ENCODE measurements at regions not wholly inside any gene's neighbourhood (a gene's known extent, or its start where the extent isn't known, plus 50 kb on each side); places are given as distances from the start of the nearest gene placed in this dataset.

- intact Hi-C loops (cut with micrococcal nuclease; ENCODE audit: unreplicated experiment), result no loop called here
These were observed 500.1 kb downstream of the RPS24 start for GRCh38 chr10:78533776-78534175.

GRCh38 chr10:78535716-78536218 lies 502.1 kb downstream of the RPS24 start:
- H3K4me1 ChIP-seq (replicated peaks; ENCODE audit: insufficient read depth), result no peaks in the 10 kb centered on the region
- BruUV-seq (replicated peaks), result no TSS peak
- H3K27me3 ChIP-seq (ENCODE audit: insufficient read depth, low read depth), result no peaks in the 10 kb centered on the region; the same call in 1 of the 2 replicates
- no peak overlapping the region for H3K27ac ChIP-seq
- H4K20me1 ChIP-seq (ENCODE audit: insufficient read depth), result no peaks in the 10 kb centered on the region
- no peaks in the 10 kb centered on the region for H3K9me3 ChIP-seq (ENCODE audit: insufficient read depth, low read depth)
- no peaks in the 10 kb centered on the region for H3F3A ChIP-seq (ENCODE audit: insufficient read depth, low read depth)
- intact Hi-C loops (cut with micrococcal nuclease; ENCODE audit: unreplicated experiment), result no loop called here
- no peak for DNase-seq
- ChIA-PET POLR2A (ENCODE audit: unreplicated experiment) (no interaction called here), CTCF (interaction anchor here (1.0 kb wide), 1 partner anchor 16 kb away, joined by 3 read pairs; no protein-coding TSS in a partner anchor)
- no peak overlapping the region for H3K4me3 ChIP-seq
- no peak overlapping the region for H3K4me2 ChIP-seq
- no peak for TF ChIP-seq EZH2 (IDR thresholded peaks at IDR 0.05; ENCODE audit: low read depth)
- TF ChIP-seq CTCF (conservative IDR thresholded peaks at IDR 0.05), result no peak
- H3K79me2 ChIP-seq (ENCODE audit: low read depth), result no peaks in the 10 kb centered on the region
- no peak overlapping the region for H2AFZ ChIP-seq
- no peaks in the 10 kb centered on the region for H3K36me3 ChIP-seq (ENCODE audit: low read depth)
- H3K9me2 ChIP-seq (ENCODE audit: insufficient read depth), result no peaks in the 10 kb centered on the region

More at GRCh38 chr10:78533776-78534175, 500.1 kb downstream of the RPS24 start:
- BruUV-seq (replicated peaks), result no TSS peak
- no peaks in the 10 kb centered on the region for H3K36me3 ChIP-seq (ENCODE audit: low read depth)
- no peaks in the 10 kb centered on the region for H3K4me1 ChIP-seq (replicated peaks; ENCODE audit: insufficient read depth)
- no peak overlapping the region for H3K4me2 ChIP-seq
- TF ChIP-seq EZH2 (IDR thresholded peaks at IDR 0.05; ENCODE audit: low read depth), result no peak
- TF ChIP-seq CTCF (conservative IDR thresholded peaks at IDR 0.05), result no peak
- H3K79me2 ChIP-seq (ENCODE audit: low read depth), result no peaks in the 10 kb centered on the region
- DNase-seq, result peak in 1 of 2 experiments; percentile 11
- H3F3A ChIP-seq (ENCODE audit: insufficient read depth, low read depth), result no peaks in the 10 kb centered on the region
- H2AFZ ChIP-seq, result no peak overlapping the region
- no peak overlapping the region for H3K27ac ChIP-seq
- H3K27me3 ChIP-seq (ENCODE audit: insufficient read depth, low read depth), result no peaks in the 10 kb centered on the region
- no peak overlapping the region for H3K4me3 ChIP-seq
- H3K9me2 ChIP-seq (ENCODE audit: insufficient read depth), result no peaks in the 10 kb centered on the region
- CTCF ChIA-PET, result no interaction called here
- H3K9me3 ChIP-seq (ENCODE audit: insufficient read depth, low read depth), result no peaks in the 10 kb centered on the region
- POLR2A ChIA-PET (ENCODE audit: unreplicated experiment), result interaction anchor here (0.5 kb wide), 1 partner anchor 515 kb away, joined by 3 read pairs; no protein-coding TSS in a partner anchor
- no peaks in the 10 kb centered on the region for H4K20me1 ChIP-seq (ENCODE audit: insufficient read depth)

GRCh38 chr10:78537018-78537417 lies 503.4 kb downstream of the RPS24 start:
- Histone ChIP-seq H3K36me3 (ENCODE audit: low read depth) (no peaks in the 10 kb centered on the region), H3K27me3 (ENCODE audit: insufficient read depth, low read depth) (no peaks in the 10 kb centered on the region; the same call in 1 of the 2 replicates), H3K4me3 (no peak overlapping the region), H3K27ac (no peak overlapping the region), H4K20me1 (ENCODE audit: insufficient read depth) (no peaks in the 10 kb centered on the region), H3K9me2 (ENCODE audit: insufficient read depth) (no peaks in the 10 kb centered on the region), H3K9me3 (ENCODE audit: insufficient read depth, low read depth) (no peaks in the 10 kb centered on the region), H2AFZ (no peak overlapping the region), H3F3A (ENCODE audit: insufficient read depth, low read depth) (no peaks in the 10 kb centered on the region), H3K4me1 (replicated peaks; ENCODE audit: insufficient read depth) (no peaks in the 10 kb centered on the region), H3K79me2 (ENCODE audit: low read depth) (no peaks in the 10 kb centered on the region), H3K4me2 (no peak overlapping the region)
- DNase-seq, result no peak
- no TSS peak for BruUV-seq (replicated peaks)
- TF ChIP-seq CTCF (conservative IDR thresholded peaks at IDR 0.05), result no peak
- no peak for TF ChIP-seq EZH2 (IDR thresholded peaks at IDR 0.05; ENCODE audit: low read depth)
- intact Hi-C loops (cut with micrococcal nuclease; ENCODE audit: unreplicated experiment), result no loop called here
- POLR2A ChIA-PET (ENCODE audit: unreplicated experiment), result no interaction called here
- CTCF ChIA-PET, result no interaction called here

All from PC-9 (cell line).